HL-60 (cell line): ENCODE measurements at regions not wholly inside any gene's neighbourhood (a gene's known extent, or its start where the extent isn't known, plus 50 kb on each side); places are given as distances from the start of the nearest gene placed in this dataset.

Experiments used
- POLR2AphosphoS5 ChIP-seq: IDR thresholded peaks from 2 replicates; pipeline ENCODE4 v1.6.1; 2012; ENCODE audit warnings: low read depth
- TF ChIP-seq, protein P1 (sequence below): IDR thresholded peaks from one replicate; pipeline ENCODE4 v1.5.1; 2011; ENCODE audit warnings: low read length, control low read depth, inconsistent platforms; ENCODE audit not compliant: insufficient read depth
- TF ChIP-seq, protein P2 (sequence below): IDR thresholded peaks from 2 replicates; pipeline ENCODE4 v1.6.1; 2012; ENCODE audit warnings: low read depth; ENCODE audit not compliant: insufficient replicate concordance

DNA sequence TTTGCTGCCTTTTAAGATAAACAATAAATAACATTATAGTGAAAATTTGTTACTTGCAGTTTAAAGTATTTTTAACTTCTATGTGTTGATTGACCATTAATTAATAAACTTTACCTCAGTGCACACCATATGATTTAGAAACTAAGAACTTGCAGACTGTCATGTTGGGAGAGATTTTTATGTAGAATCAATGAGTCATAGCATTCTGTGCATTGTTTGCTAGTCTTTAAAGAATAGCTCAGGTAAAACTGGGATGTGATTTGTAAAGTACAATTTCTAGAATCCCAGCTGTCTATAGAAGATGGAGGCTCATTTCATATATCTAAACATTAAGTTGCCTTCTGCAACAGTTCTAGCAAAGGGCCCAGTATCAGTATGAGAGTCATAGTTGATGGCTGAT lies 199.6 kb upstream of the SEMA3A start:
- TF ChIP-seq, protein P1, sequence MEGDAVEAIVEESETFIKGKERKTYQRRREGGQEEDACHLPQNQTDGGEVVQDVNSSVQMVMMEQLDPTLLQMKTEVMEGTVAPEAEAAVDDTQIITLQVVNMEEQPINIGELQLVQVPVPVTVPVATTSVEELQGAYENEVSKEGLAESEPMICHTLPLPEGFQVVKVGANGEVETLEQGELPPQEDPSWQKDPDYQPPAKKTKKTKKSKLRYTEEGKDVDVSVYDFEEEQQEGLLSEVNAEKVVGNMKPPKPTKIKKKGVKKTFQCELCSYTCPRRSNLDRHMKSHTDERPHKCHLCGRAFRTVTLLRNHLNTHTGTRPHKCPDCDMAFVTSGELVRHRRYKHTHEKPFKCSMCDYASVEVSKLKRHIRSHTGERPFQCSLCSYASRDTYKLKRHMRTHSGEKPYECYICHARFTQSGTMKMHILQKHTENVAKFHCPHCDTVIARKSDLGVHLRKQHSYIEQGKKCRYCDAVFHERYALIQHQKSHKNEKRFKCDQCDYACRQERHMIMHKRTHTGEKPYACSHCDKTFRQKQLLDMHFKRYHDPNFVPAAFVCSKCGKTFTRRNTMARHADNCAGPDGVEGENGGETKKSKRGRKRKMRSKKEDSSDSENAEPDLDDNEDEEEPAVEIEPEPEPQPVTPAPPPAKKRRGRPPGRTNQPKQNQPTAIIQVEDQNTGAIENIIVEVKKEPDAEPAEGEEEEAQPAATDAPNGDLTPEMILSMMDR, result no peak
- TF ChIP-seq, protein P2, sequence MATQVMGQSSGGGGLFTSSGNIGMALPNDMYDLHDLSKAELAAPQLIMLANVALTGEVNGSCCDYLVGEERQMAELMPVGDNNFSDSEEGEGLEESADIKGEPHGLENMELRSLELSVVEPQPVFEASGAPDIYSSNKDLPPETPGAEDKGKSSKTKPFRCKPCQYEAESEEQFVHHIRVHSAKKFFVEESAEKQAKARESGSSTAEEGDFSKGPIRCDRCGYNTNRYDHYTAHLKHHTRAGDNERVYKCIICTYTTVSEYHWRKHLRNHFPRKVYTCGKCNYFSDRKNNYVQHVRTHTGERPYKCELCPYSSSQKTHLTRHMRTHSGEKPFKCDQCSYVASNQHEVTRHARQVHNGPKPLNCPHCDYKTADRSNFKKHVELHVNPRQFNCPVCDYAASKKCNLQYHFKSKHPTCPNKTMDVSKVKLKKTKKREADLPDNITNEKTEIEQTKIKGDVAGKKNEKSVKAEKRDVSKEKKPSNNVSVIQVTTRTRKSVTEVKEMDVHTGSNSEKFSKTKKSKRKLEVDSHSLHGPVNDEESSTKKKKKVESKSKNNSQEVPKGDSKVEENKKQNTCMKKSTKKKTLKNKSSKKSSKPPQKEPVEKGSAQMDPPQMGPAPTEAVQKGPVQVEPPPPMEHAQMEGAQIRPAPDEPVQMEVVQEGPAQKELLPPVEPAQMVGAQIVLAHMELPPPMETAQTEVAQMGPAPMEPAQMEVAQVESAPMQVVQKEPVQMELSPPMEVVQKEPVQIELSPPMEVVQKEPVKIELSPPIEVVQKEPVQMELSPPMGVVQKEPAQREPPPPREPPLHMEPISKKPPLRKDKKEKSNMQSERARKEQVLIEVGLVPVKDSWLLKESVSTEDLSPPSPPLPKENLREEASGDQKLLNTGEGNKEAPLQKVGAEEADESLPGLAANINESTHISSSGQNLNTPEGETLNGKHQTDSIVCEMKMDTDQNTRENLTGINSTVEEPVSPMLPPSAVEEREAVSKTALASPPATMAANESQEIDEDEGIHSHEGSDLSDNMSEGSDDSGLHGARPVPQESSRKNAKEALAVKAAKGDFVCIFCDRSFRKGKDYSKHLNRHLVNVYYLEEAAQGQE, result no peak
- TF ChIP-seq POLR2AphosphoS5, result no peak
